Progenitor cell of endocrine pancreas (in vitro differentiated cells): ENCODE measurements at regions not wholly inside any gene's neighbourhood (a gene's known extent, or its start where the extent isn't known, plus 50 kb on each side); places are given as distances from the start of the nearest gene placed in this dataset.
"Not testable (repeated sequence)": the region's sequence is repeated elsewhere in the genome, so short reads cannot be mapped to it uniquely, and the experiment has no call there.

Experiments
- DNase-seq: peaks from one replicate; pipeline ENCODE4 v3.0.0; 2021; ENCODE audit warnings: low spot score; ENCODE audit not compliant: unreplicated experiment
- H3K27ac Mint-ChIP-seq: 2 replicates; pipeline ENCODE4 v1.8.0; 2021; ENCODE audit warnings: mild to moderate bottlenecking, moderate library complexity, mixed read lengths
- H3K27me3 Mint-ChIP-seq: 2 replicates; pipeline ENCODE4 v1.8.0; 2021; ENCODE audit warnings: mixed read lengths
- H3K36me3 Mint-ChIP-seq: 2 replicates; pipeline ENCODE4 v1.8.0; 2022; ENCODE audit warnings: mixed read lengths; ENCODE audit not compliant: insufficient read depth
- H3K4me1 Mint-ChIP-seq: 2 replicates; pipeline ENCODE4 v1.8.0; 2021; ENCODE audit warnings: low read depth, mixed read lengths
- H3K4me3 Mint-ChIP-seq: 2 replicates; pipeline ENCODE4 v1.8.0; 2021; ENCODE audit warnings: low read depth, mild to moderate bottlenecking, moderate library complexity, mixed read lengths
- H3K9me3 Mint-ChIP-seq: 2 replicates; pipeline ENCODE4 v1.8.0; 2021; ENCODE audit warnings: low read depth, mixed read lengths
- CTCF ChIP-seq: fragments of 200-600 bp; sonication (generic); IDR thresholded peaks from one replicate; pipeline ENCODE4 v1.5.0; 2021; ENCODE audit warnings: antibody characterized with exemption, mild to moderate bottlenecking; ENCODE audit not compliant: unreplicated experiment

- Mint-ChIP-seq H3K27me3 (no peaks in the 10 kb centered on the region), H3K36me3 (peaks cover 1% of the 10 kb centered on the region), H3K9me3 (peaks cover 18% of the 10 kb centered on the region), H3K27ac (no peak overlapping the region), H3K4me1 (no peaks in the 10 kb centered on the region), H3K4me3 (no peak overlapping the region)
- TF ChIP-seq CTCF = no peak
- no peak for DNase-seq
These were observed 577.9 kb upstream of the PTPRD start for GRCh38 chr9:11190719-11191118.

- Mint-ChIP-seq H3K4me3 (no peak overlapping the region), H3K27me3 (no peaks in the 10 kb centered on the region), H3K36me3 (no peaks in the 10 kb centered on the region), H3K4me1 (no peaks in the 10 kb centered on the region), H3K9me3 (peaks cover 13% of the 10 kb centered on the region), H3K27ac (no peak overlapping the region)
- no peak for TF ChIP-seq CTCF
- no peak for DNase-seq
These were observed 580.2 kb upstream of the PTPRD start for GRCh38 chr9:11192993-11193392.

GRCh38 chr9:11194246-11194645, 581.4 kb upstream of the PTPRD start:
- Mint-ChIP-seq H3K36me3 (no peaks in the 10 kb centered on the region), H3K27ac (no peak overlapping the region), H3K9me3 (peaks cover 5% of the 10 kb centered on the region), H3K27me3 (no peaks in the 10 kb centered on the region), H3K4me1 (no peaks in the 10 kb centered on the region), H3K4me3 (no peak overlapping the region)
- no peak for DNase-seq
- no peak for TF ChIP-seq CTCF

- H3K27ac Mint-ChIP-seq, H3K9me3 Mint-ChIP-seq, H3K36me3 Mint-ChIP-seq, H3K4me3 Mint-ChIP-seq, H3K27me3 Mint-ChIP-seq, DNase-seq, H3K4me1 Mint-ChIP-seq: not testable (repeated sequence)
These were observed 584.1 kb upstream of the PTPRD start for GRCh38 chr9:11196840-11197365.

GRCh38 chr9:11199335-11199734, 586.5 kb upstream of the PTPRD start:
- H3K4me1 Mint-ChIP-seq = no peaks in the 10 kb centered on the region
- H3K27me3 Mint-ChIP-seq = no peaks in the 10 kb centered on the region
- H3K4me3 Mint-ChIP-seq = no peak overlapping the region
- no peak for DNase-seq
- no peak for TF ChIP-seq CTCF
- no peaks in the 10 kb centered on the region for H3K36me3 Mint-ChIP-seq
- H3K9me3 Mint-ChIP-seq = no peaks in the 10 kb centered on the region
- H3K27ac Mint-ChIP-seq = no peak overlapping the region

- no peak for DNase-seq
- Mint-ChIP-seq H3K27ac (no peak overlapping the region), H3K27me3 (no peaks in the 10 kb centered on the region), H3K4me3 (no peak overlapping the region), H3K4me1 (no peaks in the 10 kb centered on the region), H3K36me3 (no peaks in the 10 kb centered on the region), H3K9me3 (no peaks in the 10 kb centered on the region)
- TF ChIP-seq CTCF = no peak
These were observed 591.7 kb upstream of the PTPRD start for GRCh38 chr9:11204521-11204920.
